HFF-Myc (cell line): ENCODE measurements at regions not wholly inside any gene's neighbourhood (a gene's known extent, or its start where the extent isn't known, plus 50 kb on each side); places are given as distances from the start of the nearest gene placed in this dataset.

Experiments
- DNase-seq: peaks from one replicate; pipeline ENCODE4 v3.0.0-alpha.2; 2011; ENCODE audit warnings: low read depth; ENCODE audit errors: extremely low read depth
- H3K4me3 ChIP-seq: replicated peaks from 2 replicates; pipeline ENCODE4 v1.5.1; 2011; ENCODE audit warnings: low read depth, mild to moderate bottlenecking, control low read depth, low read length
- CTCF ChIP-seq: IDR thresholded peaks from 2 replicates; pipeline ENCODE4 v1.5.1; 2012; ENCODE audit warnings: mild to moderate bottlenecking, low read depth, low read length, control low read depth; ENCODE audit errors: missing control alignments

GRCh38 chr10:36094096-36094495, 452.0 kb upstream of the FZD8 start:
- no peak overlapping the region for H3K4me3 ChIP-seq
- no peak for TF ChIP-seq CTCF
- no peak for DNase-seq

GRCh38 chr10:36092116-36092515, 450.0 kb upstream of the FZD8 start:
- no peak for DNase-seq
- TF ChIP-seq CTCF = no peak

DNA sequence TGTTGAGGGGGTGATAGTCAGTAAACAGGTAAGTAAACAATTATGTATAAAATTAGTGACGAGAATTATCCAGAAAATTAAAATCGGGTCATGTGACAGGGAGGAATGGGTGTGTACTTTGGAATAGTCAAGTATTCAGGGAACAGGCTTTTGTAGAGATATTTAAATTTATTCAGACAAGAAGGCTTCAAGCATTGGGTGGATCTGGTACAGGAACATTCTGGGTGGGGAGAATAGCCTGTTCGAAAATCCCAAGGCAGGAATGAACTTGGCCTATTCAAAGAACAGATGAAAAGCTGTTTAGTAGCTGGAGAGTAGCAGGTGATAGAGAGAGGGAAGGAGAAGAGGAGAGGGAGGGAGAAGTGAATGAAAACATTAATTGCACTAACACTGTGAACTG, 448.9 kb upstream of the FZD8 start:
- no peak for TF ChIP-seq CTCF
- no peak for DNase-seq
- H3K4me3 ChIP-seq = no peak overlapping the region

More at GRCh38 chr10:36092116-36092515, 450.0 kb upstream of the FZD8 start:
- no peak overlapping the region for H3K4me3 ChIP-seq

DNA sequence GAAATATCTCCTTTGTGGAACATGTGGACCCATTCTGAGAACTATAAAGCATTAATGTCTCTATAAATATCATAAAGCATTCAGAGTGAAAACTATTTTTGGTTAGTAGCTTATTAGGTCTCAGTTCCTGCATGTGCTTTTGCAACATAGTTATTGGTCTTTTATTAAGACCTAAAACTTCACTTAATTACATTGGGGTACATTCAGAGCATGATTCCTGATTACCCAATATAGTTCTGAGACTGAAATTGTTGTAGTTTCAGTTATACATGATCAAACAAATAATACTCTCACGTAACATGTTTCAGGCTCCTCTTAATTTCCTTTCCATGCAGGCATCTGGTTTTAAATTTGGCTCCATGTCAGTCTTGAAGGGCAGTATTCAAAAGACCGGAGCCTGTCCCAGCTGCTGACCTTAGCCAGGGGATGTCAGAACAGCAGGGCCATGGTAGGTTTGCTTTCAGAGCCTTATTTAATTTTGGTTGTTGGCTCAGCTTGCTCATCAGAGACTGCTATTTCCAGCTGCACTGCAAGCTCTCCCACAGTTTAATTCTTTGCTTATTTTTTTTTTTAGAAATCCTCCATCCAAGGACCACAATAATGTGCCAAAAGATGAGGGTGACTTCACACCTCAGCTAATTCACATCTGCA, 447.8 kb upstream of the FZD8 start:
- H3K4me3 ChIP-seq = no peak overlapping the region
- no peak for TF ChIP-seq CTCF
- no peak for DNase-seq

DNA sequence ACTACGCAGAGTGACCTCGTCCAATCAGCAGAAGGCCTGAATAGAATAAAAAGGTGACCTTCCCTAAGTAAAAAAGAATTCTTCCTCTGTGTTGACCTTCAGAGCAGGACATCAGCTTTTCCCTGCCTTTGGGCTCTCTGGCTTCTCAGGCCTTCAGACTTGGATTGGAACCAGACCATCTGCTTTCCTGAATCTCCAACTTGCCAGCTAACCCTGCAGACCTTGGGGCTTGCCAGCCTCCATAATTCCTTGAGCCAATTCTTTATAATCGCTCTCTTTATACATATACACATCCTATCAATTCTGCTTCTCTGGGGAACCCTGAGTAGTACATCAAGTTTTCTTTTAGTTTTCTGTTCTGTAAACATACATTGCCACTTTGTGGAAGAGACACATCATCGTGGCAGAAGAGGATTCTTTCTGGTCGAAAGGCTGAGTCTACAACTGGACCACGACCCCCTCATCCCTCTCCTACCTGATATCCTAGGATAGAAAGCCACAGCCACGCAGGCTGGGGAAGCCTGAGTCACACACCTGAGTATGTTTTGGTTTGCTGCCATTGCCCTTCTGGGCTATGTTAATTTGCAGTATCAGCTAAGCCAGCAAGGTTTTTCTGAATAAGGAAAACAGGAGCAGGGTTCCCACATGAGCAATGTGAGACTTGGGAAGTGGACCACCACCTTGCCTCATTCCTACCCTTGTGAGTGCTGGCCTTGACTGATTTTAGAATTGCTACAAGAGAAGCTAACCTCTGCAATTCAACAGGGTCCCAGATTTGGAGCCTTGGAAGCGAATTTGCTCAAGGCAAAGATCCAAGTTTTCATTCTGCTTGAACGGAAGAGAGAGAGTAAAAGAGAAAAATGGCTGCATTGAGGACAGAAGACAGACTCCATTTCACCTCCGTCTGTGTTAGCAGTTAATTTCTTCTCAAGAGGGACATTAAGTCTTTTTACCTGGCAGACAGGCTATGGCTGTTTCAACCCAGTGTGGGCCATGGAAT, 445.2 kb upstream of the FZD8 start:
- DNase-seq = no peak
- no peak overlapping the region for H3K4me3 ChIP-seq
- TF ChIP-seq CTCF = no peak

GRCh38 chr10:36075196-36075595, 433.1 kb upstream of the FZD8 start:
- H3K4me3 ChIP-seq = no peak overlapping the region
- no peak for TF ChIP-seq CTCF
- no peak for DNase-seq
